GM21619 (cell line): ENCODE measurements at regions not wholly inside any gene's neighbourhood (a gene's known extent, or its start where the extent isn't known, plus 50 kb on each side); places are given as distances from the start of the nearest gene placed in this dataset.
"Not testable (repeated sequence)": the region's sequence is repeated elsewhere in the genome, so short reads cannot be mapped to it uniquely, and the experiment has no call there.

Source experiments
- ATAC-seq: cut with Tn5 transposase; IDR thresholded peaks from one replicate; pipeline ENCODE4 v1.9.1; 2021; ENCODE audit not compliant: unreplicated experiment

- not testable (repeated sequence) for ATAC-seq
Measured at GRCh38 chr11:24217319-24217718, 279.5 kb upstream of the LUZP2 start.

GRCh38 chr11:24225501-24225900, 271.4 kb upstream of the LUZP2 start:
- ATAC-seq = no peak

GRCh38 chr11:24226606-24227005, 270.2 kb upstream of the LUZP2 start:
- ATAC-seq = no peak

- no peak for ATAC-seq
Measured at GRCh38 chr11:24233041-24233440, 263.8 kb upstream of the LUZP2 start.

GRCh38 chr11:24234822-24235508, 261.9 kb upstream of the LUZP2 start:
- no peak for ATAC-seq

GRCh38 chr11:24238771-24239645, 257.8 kb upstream of the LUZP2 start:
- no peak for ATAC-seq

- no peak for ATAC-seq
Measured at GRCh38 chr11:24239930-24240329, 256.9 kb upstream of the LUZP2 start.

GRCh38 chr11:24240496-24241175, 256.2 kb upstream of the LUZP2 start:
- ATAC-seq = no peak

GRCh38 chr11:24246715-24247114, 250.1 kb upstream of the LUZP2 start:
- ATAC-seq = no peak

GRCh38 chr11:24247846-24248245, 249.0 kb upstream of the LUZP2 start:
- ATAC-seq = no peak

GRCh38 chr11:24249921-24250320, 246.9 kb upstream of the LUZP2 start:
- ATAC-seq = no peak

- ATAC-seq = no peak
Measured at GRCh38 chr11:24253237-24253760, 243.6 kb upstream of the LUZP2 start.

- ATAC-seq = no peak
Measured at GRCh38 chr11:24264868-24265267, 232.0 kb upstream of the LUZP2 start.

- no peak for ATAC-seq
Measured at GRCh38 chr11:24267014-24267413, 229.8 kb upstream of the LUZP2 start.

- no peak for ATAC-seq
Measured at GRCh38 chr11:24271798-24272197, 225.1 kb upstream of the LUZP2 start.

- not testable (repeated sequence) for ATAC-seq
Measured at GRCh38 chr11:24274214-24274781, 222.6 kb upstream of the LUZP2 start.

- no peak for ATAC-seq
Measured at GRCh38 chr11:24286238-24286637, 210.6 kb upstream of the LUZP2 start.

- no peak for ATAC-seq
Measured at GRCh38 chr11:24289301-24289700, 207.6 kb upstream of the LUZP2 start.

GRCh38 chr11:24293964-24294363, 202.9 kb upstream of the LUZP2 start:
- ATAC-seq = no peak

GRCh38 chr11:24295360-24295759, 201.5 kb upstream of the LUZP2 start:
- ATAC-seq = no peak

- ATAC-seq = no peak
Measured at GRCh38 chr11:24297461-24297860, 199.4 kb upstream of the LUZP2 start.
